ENCODE measurements at regions not wholly inside any gene's neighbourhood (a gene's known extent, or its start where the extent isn't known, plus 50 kb on each side); places are given as distances from the start of the nearest gene placed in this dataset.
"Not testable (repeated sequence)": the region's sequence is repeated elsewhere in the genome, so short reads cannot be mapped to it uniquely, and the experiment has no call there.

GRCh38 chr12:127912035-127912665, 354.8 kb upstream of the TMEM132C start:
- DNase-seq = no peak

DNA sequence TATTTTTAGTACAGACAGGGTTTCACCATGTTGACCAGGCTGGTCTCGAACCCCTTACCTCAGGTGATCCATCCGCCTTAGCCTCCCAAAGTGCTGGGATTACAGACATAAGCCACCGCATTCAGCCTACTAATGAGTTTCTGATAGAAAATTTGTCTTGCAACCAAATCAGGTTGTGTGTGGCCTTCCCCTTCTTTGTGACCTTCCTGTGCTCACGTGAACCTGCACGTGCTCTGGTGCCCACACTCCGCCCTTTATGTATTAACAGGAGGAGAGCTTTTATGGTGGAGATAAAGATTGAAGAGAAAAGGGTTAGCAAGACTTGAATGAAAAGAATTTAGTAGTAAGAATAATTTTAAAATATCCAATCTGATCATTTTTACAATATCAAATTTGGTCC, 343.5 kb upstream of the TMEM132C start:
- no peak for DNase-seq

- DNase-seq = no peak
Observed at GRCh38 chr12:127925971-127926370, 341.0 kb upstream of the TMEM132C start.

DNA sequence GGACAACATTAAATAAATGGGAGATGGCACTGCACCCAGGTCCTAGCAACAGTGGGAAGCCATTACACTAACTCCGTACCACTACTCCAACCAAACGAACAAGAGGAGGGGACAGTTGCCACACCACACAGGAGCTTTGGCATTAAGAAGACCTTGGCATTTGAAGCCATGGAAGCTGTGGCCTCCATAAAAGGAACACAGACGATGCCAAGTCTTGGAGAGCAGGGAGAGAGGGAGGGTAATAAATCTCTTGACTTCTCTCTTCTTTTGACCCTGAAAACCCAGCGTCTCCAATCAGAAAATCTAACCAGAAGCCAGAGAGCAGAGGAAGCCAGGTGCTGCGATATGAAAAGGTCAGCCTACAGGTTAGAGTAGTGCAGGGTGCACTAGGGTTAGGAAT, 338.8 kb upstream of the TMEM132C start:
- no peak for DNase-seq

GRCh38 chr12:127928615-127929571, 338.1 kb upstream of the TMEM132C start:
- DNase-seq = no peak

- no peak for DNase-seq
Observed at GRCh38 chr12:127930122-127930521, 336.8 kb upstream of the TMEM132C start.

DNA sequence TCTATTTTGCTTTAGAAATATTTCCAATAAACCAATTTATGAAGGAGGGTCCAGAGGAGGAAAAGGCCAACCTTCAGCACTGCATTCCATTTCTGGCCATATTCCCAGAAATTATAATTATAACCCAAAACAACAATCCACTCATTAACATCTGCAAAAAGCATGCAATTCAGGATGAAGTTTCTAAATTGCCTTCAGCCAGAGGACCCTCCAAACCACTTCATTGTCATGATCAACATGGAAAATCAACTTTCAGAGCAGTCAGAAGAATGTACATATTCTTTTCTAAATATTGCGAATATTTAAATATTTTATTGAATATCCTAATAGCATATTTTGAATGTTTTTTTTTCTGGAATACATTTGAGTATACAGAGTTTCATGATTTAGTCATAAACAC, 332.6 kb upstream of the TMEM132C start:
- DNase-seq = no peak

DNA sequence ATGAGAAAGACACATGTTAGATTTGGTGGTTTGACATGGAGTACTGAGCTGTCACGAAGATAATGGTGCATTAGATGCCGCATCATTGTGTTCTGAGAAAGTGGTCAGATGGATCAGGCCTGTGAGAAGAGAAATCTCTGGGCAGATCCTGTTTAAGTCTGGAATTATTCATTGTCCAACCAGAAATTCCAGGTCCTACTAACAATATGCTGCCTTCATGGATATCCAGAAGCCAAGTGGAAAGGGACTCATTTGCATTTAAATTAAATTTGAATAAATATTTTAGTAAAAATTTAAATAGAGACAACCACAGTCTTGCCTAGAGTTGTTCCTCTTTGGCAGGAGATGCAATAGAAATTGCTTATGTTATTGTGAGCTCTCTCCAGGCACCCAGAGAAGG, 330.5 kb upstream of the TMEM132C start:
- DNase-seq = no peak

- no peak for DNase-seq
Observed at GRCh38 chr12:127941332-127941731, 325.6 kb upstream of the TMEM132C start.

GRCh38 chr12:127942981-127943380, 324.0 kb upstream of the TMEM132C start:
- DNase-seq = no peak

DNA sequence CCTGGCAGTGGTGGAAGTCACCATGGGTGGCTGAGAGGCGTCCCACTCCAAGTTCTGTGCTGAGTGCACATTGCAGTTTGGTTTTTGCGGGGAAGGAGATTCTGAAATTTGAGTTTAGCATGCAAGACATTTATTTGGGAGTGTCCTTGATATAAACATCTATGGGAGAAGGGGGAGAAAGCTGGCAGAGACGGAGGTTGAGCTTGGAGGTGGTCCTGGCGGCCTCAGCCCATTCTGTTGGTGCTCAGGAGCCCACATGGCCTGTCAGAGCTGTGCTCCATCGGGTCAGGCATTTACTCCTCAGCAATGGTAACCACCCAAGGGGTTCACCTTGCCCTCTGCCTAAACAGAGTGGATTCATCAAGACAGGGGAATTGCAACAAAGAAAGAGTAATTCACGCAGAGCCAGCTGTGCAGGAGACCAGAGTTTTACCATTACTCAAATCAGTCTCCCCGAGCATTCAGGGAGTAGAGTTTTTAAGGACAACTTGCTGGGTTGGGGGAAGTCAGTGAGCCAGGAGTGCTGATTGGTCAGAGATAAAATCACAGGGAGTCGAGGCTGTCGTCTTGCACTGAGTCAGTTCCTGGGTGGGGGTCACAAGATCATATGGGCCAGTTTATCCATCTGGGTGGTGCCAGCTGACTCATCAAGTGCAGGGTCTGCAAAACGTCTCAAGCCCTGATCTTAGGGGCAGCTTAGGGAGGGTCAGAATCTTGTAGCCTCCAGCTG, 323.3 kb upstream of the TMEM132C start:
- no peak for DNase-seq

GRCh38 chr12:127944211-127944899, 322.6 kb upstream of the TMEM132C start:
- no peak for DNase-seq

DNA sequence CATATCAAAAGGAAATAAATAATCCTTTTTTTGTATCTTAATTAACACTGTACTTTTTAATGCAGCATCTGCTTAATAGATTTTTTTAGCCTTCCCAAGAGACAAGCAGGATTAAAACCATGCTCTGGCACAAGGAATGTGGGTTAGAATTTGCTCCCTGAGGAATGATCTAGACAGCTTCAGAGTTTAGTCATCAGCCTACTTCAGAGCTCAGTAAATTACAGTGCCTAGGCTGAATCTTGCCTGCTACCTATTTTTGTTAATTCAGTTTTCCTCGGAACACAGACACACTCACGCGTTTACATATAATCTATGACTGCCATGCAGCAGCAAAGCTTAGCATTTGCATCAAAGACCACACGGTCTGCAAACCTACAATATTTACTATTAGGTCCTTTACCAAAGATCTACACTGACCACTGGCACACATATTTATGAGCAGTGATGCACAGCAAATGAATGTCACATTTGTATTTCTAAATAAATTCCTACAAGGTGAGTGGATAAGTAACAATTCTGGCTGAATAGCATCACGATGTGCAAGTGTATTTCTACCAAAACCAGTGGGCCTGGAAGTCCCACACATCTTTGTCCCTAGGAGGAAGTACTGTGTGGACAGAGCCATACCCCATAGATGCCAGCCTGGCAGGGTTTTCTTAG, 309.8 kb upstream of the TMEM132C start:
- DNase-seq = no peak

DNA sequence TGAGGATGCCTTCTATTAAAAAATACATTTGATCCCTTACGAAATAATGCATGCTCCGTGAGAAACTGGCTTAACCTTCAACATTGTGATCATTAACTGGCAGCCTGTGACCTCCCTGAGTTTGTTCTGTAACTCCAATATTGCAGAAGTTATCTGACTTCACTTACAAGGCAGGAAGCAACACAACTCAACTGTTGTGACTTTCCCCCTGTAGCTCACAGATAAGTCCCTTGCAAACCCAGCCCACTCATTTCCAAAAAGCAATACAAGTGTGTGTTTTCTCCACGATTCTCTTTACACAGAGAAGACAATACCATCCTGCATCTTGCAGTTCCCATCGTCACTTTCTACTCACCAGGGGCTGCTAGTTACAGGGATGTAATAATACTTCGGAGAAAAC, 304.7 kb upstream of the TMEM132C start:
- no peak for DNase-seq

GRCh38 chr12:127963933-127964332, 303.0 kb upstream of the TMEM132C start:
- DNase-seq = no peak

DNA sequence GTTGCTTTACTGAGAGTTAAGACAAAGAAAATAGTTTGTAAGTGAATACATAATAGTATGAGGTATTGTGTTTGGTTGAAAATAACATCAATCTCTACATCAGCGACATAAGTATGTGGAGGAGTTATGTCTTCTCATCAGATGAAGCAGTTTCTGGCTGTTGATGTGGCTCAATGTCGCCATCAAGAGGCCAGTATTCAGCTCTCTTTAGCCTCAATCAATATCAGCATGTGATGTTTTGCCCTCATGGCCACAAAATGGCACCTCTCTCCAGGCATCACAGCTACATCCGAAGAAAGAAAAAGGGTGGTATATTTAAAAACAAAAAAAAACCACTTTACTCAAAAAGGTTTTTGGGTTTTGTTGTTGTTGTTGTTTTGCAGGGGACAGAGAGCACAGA, 302.3 kb upstream of the TMEM132C start:
- DNase-seq = no peak

- DNase-seq = no peak
Observed at GRCh38 chr12:127966331-127966730, 300.6 kb upstream of the TMEM132C start.

GRCh38 chr12:127970491-127970890, 296.5 kb upstream of the TMEM132C start:
- DNase-seq = no peak

DNA sequence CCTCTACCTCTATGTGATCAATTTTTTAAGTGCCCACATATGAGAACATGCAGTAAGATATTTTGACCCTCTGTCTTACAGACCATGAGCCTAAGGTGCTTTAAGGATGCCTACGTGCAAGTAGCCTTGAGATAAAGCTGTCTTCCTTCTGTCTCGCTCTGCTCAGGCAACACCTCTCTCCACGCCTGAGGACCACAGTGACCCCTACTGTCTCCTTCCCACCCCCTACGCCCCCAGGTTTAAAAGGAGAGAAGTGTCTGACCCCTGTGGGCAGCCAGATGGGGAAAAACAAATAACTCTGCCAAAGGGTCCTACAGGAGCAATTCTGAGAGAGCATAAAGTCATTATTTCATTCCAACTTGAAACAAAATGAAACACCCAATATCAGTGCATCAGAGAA, 286.4 kb upstream of the TMEM132C start:
- DNase-seq = no peak

- DNase-seq = no peak
Observed at GRCh38 chr12:127981875-127982274, 285.1 kb upstream of the TMEM132C start.

- not testable (repeated sequence) for DNase-seq
Observed at GRCh38 chr12:127983213-127983791, 283.7 kb upstream of the TMEM132C start.
